BLaER1 treated with 17β-estradiol and CSF1 and Interleukin-3, amounts not matched to agents 10 nM and 100 nM (cell line): ENCODE measurements at regions not wholly inside any gene's neighbourhood (a gene's known extent, or its start where the extent isn't known, plus 50 kb on each side); places are given as distances from the start of the nearest gene placed in this dataset.
A peak's percentile ranks its signal among the peaks of the same experiment; 100 is the strongest.
"Not testable (repeated sequence)": the region's sequence is repeated elsewhere in the genome, so short reads cannot be mapped to it uniquely, and the experiment has no call there.

Experiments
- H3K27ac ChIP-seq, 11 experiments: shearing (Covaris generic); formaldehyde crosslinking; 2 replicates each; pipeline ENCODE4 v1.8.1; 2022
- H3K27me3 ChIP-seq, 11 experiments: shearing (Covaris generic); formaldehyde crosslinking; 2 replicates each; pipeline ENCODE4 v1.8.1; 2022
- H3K36me3 ChIP-seq, 11 experiments: shearing (Covaris generic); formaldehyde crosslinking; 2 replicates each; pipeline ENCODE4 v1.8.1; 2022
- H3K4me1 ChIP-seq, 10 experiments: shearing (Covaris generic); formaldehyde crosslinking; 2 replicates each; pipeline ENCODE4 v1.8.1; 2022
- H3K4me2 ChIP-seq, 11 experiments: shearing (Covaris generic); formaldehyde crosslinking; 2 replicates each; pipeline ENCODE4 v1.8.1; 2022
- H3K4me3 ChIP-seq, 10 experiments: shearing (Covaris generic); formaldehyde crosslinking; 2 replicates each; pipeline ENCODE4 v1.8.1; 2022
- H3K9ac ChIP-seq, 11 experiments: shearing (Covaris generic); formaldehyde crosslinking; 2 replicates each; pipeline ENCODE4 v1.8.1; 2022
- H3K9me3 ChIP-seq, 11 experiments: shearing (Covaris generic); formaldehyde crosslinking; replicated peaks in 1 of 11; 2 replicates each; pipeline ENCODE4 v1.8.1; 2022
- H4K20me1 ChIP-seq, 11 experiments: shearing (Covaris generic); formaldehyde crosslinking; 2 replicates each; pipeline ENCODE4 v1.8.1; 2022
- Cebpa-rat ChIP-seq, 11 experiments: shearing (Covaris generic); IDR thresholded peaks; 2 replicates each; pipeline ENCODE4 v1.8.1; 2022

DNA sequence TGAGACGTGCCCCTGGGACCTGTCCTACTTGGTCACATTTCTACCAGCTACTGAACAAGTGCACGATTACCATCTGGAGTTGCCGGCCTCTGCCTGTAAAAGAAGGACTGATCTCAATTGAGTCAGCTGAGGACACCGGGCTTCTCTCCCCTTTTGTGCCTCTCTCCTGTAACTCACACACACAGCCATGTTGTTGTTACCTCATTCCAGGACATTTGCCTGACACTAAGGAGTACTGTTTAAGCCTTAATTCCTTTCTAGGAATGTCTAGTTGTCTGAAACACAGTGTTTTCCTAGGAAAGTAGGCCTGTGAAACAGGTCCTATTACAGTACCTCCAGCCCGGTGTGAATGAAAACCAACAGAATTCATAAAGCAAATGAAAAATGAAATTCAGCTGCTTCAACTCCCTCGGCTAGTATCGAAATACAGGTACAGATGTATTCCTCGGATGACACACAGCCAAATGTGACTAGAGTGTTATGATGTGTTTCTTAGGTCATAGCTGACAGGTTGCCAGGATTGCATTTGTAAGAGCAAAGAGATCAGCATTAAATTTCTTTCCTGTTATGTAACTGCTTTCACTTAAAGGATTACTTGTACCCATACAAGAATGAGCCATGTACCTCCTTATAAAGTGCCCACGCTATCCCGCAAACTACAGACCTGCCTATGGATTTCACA, 152.0 kb upstream of the IRS2 start:
- Histone ChIP-seq H4K20me1 (no peaks in the 10 kb centered on the region), H3K4me3 (no peak overlapping the region), H3K9me3 (peaks cover 9 to 24% (median 17%) of the 10 kb centered on the region in 11 experiments; a peak in 20 of 22 replicates), H3K4me2 (no peak overlapping the region), H3K36me3 (no peaks in the 10 kb centered on the region), H3K27me3 (no peaks in the 10 kb centered on the region), H3K9ac (no peak overlapping the region), H3K4me1 (peaks cover 0 to 8% (median 7%) of the 10 kb centered on the region in 10 experiments; a peak in 12 of 20 replicates), H3K27ac (no peak overlapping the region)
- TF ChIP-seq Cebpa-rat (IDR thresholded peaks at IDR 0.05): no peak

GRCh38 chr13:109934520-109934919, 148.1 kb upstream of the IRS2 start:
- not testable (repeated sequence) for H3K9ac ChIP-seq, H3K4me3 ChIP-seq, H4K20me1 ChIP-seq, H3K27ac ChIP-seq, H3K27me3 ChIP-seq, H3K4me2 ChIP-seq, H3K36me3 ChIP-seq
- Histone ChIP-seq H3K9me3 (peaks cover 0 to 11% (median 6%) of the 10 kb centered on the region in 11 experiments; a peak in 10 of 22 replicates), H3K4me1 (peaks cover 0 to 22% (median 19%) of the 10 kb centered on the region in 10 experiments; a peak in 13 of 20 replicates)

DNA sequence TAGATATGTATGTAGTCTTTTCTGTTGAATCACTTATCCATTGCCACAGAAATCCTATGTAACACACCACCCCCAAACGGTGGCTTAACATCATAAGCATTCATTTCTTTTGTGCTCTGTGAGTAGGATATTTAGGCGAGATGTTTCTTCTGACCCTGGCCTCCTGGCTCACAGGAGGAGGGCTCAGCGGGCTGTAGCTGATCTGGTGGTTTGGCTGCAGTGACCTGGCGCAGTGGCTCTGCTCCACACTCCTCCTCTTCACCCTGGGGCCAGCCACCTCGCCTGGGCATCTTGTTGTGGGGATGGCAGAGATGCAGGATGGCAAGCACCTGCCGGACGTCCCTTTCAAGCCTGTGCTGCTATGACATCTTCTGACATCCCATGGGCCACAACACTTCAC, 147.1 kb upstream of the IRS2 start:
- Histone ChIP-seq H3K4me1 (peaks cover 0 to 22% (median 19%) of the 10 kb centered on the region in 10 experiments; a peak in 13 of 20 replicates), H3K4me3 (no peak overlapping the region), H3K27ac (no peak overlapping the region), H3K27me3 (no peaks in the 10 kb centered on the region), H3K4me2 (peak overlapping the region in 7 of 11 experiments; percentile 0 to 64 (median 48); a peak in 11 of 22 replicates), H4K20me1 (no peaks in the 10 kb centered on the region), H3K9me3 (peaks cover 0 to 11% (median 6%) of the 10 kb centered on the region in 11 experiments; a peak in 10 of 22 replicates), H3K9ac (no peak overlapping the region), H3K36me3 (no peaks in the 10 kb centered on the region)
- TF ChIP-seq Cebpa-rat (IDR thresholded peaks at IDR 0.05): no peak

DNA sequence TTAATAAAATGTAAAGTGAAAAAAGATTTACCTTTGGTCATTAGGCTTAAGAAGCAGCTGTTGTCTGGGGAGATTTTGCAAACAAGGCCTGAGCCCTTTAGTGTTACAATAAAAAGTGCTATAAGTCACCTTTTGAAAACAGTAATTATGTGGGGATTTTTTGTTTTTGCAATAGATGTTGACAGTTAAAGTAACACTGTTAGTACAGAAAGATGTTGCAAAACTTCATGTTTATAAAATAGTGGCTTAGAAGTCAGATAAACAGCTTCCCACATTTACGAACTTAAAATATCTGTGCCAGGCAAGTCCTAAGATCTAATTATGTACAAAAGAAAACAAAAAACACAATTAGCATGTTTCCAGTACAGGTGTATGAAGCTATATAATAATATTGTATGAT, 138.0 kb upstream of the IRS2 start:
- Histone ChIP-seq H3K4me3 (no peak overlapping the region), H4K20me1 (no peaks in the 10 kb centered on the region), H3K36me3 (no peaks in the 10 kb centered on the region), H3K9ac (no peak overlapping the region), H3K4me2 (no peak overlapping the region), H3K9me3 (peaks cover 13 to 20% (median 15%) of the 10 kb centered on the region in 11 experiments), H3K4me1 (no peaks in the 10 kb centered on the region), H3K27me3 (no peaks in the 10 kb centered on the region), H3K27ac (no peak overlapping the region)
- TF ChIP-seq Cebpa-rat (IDR thresholded peaks at IDR 0.05): no peak

GRCh38 chr13:109922518-109922917, 136.1 kb upstream of the IRS2 start:
- Histone ChIP-seq H3K27ac (no peak overlapping the region), H3K27me3 (no peaks in the 10 kb centered on the region), H3K4me1 (no peaks in the 10 kb centered on the region), H3K36me3 (no peaks in the 10 kb centered on the region), H4K20me1 (no peaks in the 10 kb centered on the region), H3K9me3 (peaks cover 13 to 19% (median 14%) of the 10 kb centered on the region in 11 experiments), H3K9ac (no peak overlapping the region), H3K4me3 (no peak overlapping the region), H3K4me2 (no peak overlapping the region)
- no peak for TF ChIP-seq Cebpa-rat (IDR thresholded peaks at IDR 0.05)

DNA sequence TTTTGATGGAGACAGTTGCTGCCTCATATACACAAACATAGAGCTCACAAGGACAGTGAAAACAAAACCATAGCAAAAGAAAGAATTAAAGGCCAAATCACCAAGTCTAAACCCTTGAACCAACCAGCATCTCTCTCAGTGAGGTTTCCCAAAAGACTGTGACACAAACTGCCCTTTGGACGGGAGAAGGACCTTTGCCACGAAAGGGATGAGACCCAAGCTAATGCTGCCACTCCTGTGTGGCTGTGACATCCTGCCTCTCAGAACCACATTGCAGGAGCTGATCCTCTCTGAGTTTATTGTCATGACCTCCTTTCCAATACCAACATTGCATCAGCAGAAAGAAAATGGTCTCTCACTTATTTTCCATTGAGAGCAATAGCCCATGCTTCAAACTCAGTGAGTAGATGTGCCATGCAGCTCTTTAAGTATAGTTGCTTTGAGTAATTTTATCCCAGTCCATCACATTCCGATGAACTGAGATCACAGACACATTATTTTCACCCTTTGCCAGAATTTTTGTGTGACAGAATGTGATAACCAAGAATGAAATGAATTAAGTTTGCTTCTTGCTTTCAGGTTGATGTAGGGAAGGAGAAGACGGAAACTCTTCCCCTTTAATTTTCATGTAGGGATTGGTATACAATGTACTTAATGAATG, 133.5 kb upstream of the IRS2 start:
- H3K9me3 ChIP-seq: peaks cover 0 to 5% (median 0%) of the 10 kb centered on the region in 11 experiments; a peak in 4 of 22 replicates
- H3K4me1 ChIP-seq: no peaks in the 10 kb centered on the region
- no peak overlapping the region for H3K27ac ChIP-seq
- no peaks in the 10 kb centered on the region for H4K20me1 ChIP-seq
- TF ChIP-seq Cebpa-rat (IDR thresholded peaks at IDR 0.05): no peak
- no peaks in the 10 kb centered on the region for H3K27me3 ChIP-seq
- H3K36me3 ChIP-seq: no peaks in the 10 kb centered on the region
- H3K4me2 ChIP-seq: no peak overlapping the region
- H3K4me3 ChIP-seq: no peak overlapping the region
- no peak overlapping the region for H3K9ac ChIP-seq

- H4K20me1 ChIP-seq: no peaks in the 10 kb centered on the region
- H3K9me3 ChIP-seq: peaks cover 0 to 9% (median 0%) of the 10 kb centered on the region in 11 experiments; a peak in 5 of 22 replicates
- no peaks in the 10 kb centered on the region for H3K27me3 ChIP-seq
- H3K36me3 ChIP-seq: no peaks in the 10 kb centered on the region
- no peaks in the 10 kb centered on the region for H3K4me1 ChIP-seq
- H3K4me2 ChIP-seq: no peak overlapping the region
- H3K27ac ChIP-seq: no peak overlapping the region
- no peak for TF ChIP-seq Cebpa-rat (IDR thresholded peaks at IDR 0.05)
- no peak overlapping the region for H3K4me3 ChIP-seq
- H3K9ac ChIP-seq: no peak overlapping the region
Measured at GRCh38 chr13:109918179-109918711, 131.9 kb upstream of the IRS2 start.

DNA sequence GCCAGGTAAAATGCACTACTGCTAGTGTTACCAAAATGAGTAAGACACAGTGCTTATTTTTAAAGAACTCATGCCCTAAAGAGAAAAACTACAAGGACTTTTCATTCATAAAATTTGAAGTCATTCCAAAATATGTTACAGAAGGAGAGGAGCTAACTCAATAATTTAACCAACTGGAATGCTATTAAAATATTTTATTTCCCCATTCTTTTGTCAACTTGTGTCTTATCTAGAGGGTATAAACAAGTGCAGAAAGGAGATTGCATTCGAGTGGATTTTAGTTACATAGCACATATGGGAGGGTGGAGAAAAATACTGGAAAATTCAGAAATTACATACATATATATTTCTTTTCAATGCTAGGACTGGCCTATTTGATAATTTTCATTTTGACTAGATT, 131.0 kb upstream of the IRS2 start:
- Histone ChIP-seq H3K4me3 (no peak overlapping the region), H3K27ac (no peak overlapping the region), H3K4me1 (no peaks in the 10 kb centered on the region), H3K9ac (no peak overlapping the region), H4K20me1 (no peaks in the 10 kb centered on the region), H3K36me3 (no peaks in the 10 kb centered on the region), H3K9me3 (peaks cover 0 to 9% (median 0%) of the 10 kb centered on the region in 11 experiments; a peak in 5 of 22 replicates), H3K4me2 (no peak overlapping the region), H3K27me3 (no peaks in the 10 kb centered on the region)
- TF ChIP-seq Cebpa-rat (IDR thresholded peaks at IDR 0.05): no peak

- H3K4me2 ChIP-seq: no peak overlapping the region
- no peaks in the 10 kb centered on the region for H3K27me3 ChIP-seq
- H3K4me1 ChIP-seq: no peaks in the 10 kb centered on the region
- peaks cover 0 to 11% (median 7%) of the 10 kb centered on the region in 11 experiments; a peak in 15 of 22 replicates for H3K9me3 ChIP-seq
- H3K9ac ChIP-seq: no peak overlapping the region
- TF ChIP-seq Cebpa-rat (IDR thresholded peaks at IDR 0.05): no peak
- H3K36me3 ChIP-seq: no peaks in the 10 kb centered on the region
- no peaks in the 10 kb centered on the region for H4K20me1 ChIP-seq
- no peak overlapping the region for H3K27ac ChIP-seq
- H3K4me3 ChIP-seq: no peak overlapping the region
Measured at GRCh38 chr13:109913936-109914510, 127.6 kb upstream of the IRS2 start.
